NCI-H460 (cell line): ENCODE measurements at regions not wholly inside any gene's neighbourhood (a gene's known extent, or its start where the extent isn't known, plus 50 kb on each side); places are given as distances from the start of the nearest gene placed in this dataset.

Source experiments
- DNase-seq: peaks from one replicate; pipeline ENCODE4 v3.0.0-alpha.2; 2016; ENCODE audit warnings: low read depth; ENCODE audit errors: extremely low read depth
- small RNA-seq, 2 experiments: library from RNA; depleted of rRNA; stranded (forward); fragments of <200 nt; gene quantifications; one replicate each; pipeline ENCODE3, GENCODE V24; 2014

DNA sequence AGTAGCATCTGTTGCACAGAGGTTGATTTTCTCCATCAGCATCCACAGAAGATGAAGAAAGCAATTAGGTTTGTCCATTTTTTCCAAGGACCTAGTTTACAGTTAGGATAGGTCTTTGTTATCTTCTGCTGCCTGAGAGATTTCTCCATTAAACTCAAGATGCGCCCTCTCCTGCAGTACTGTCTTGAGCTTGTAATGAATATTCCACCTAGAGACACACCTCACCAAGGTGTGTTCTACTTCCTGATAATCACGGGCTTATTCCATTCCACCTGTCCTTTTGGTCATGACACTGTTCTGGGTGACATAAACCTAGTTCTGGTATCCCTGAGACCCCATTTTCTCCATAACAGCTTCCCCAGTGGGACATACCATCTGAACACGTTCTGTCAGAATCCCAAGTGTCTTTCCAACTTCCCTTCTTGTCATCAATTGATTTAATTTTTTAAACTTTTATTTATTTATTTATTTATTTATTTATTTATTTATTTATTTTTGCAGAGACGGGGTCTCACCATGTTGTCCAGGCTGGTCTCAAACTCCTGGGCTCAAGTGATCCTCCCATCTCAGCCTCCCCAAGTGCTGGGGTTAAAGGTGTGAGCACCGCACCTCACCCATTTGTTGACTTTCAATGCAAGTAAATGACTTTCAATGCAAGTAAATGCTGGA is 75.6 kb upstream of the HS3ST5 start:
- DNase-seq: no peak

GRCh38 chr6:114407426-114408035 is 64.7 kb upstream of the HS3ST5 start:
- DNase-seq: no peak

- no peak for DNase-seq
Observed at GRCh38 chr6:114404339-114404955, 61.6 kb upstream of the HS3ST5 start.

DNA sequence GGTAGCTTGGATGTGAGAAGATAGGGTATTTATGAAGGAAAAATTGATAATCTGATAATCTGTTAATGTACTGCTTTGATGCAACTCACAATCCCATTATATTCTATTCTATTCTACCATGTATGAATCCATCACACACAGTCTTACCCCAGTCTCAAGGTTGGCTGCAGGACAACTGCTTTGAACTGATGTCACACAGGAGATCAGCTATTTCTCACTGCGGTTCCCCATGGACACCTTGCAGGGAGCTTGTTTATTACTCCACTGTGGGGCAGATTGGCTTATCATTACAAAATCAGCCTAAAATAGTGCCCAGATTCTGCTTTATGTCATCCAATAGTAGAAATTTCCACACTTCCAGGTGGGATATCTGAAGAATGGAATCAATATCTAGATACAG is 61.0 kb upstream of the HS3ST5 start:
- no peak for DNase-seq

GRCh38 chr6:114398481-114398880 is 55.7 kb upstream of the HS3ST5 start:
- no peak for DNase-seq

Small RNA genes lying in the stretch of these regions (small RNA-seq; reads per million reads assigned to genes)
- 0 reads per million in 2 experiments for gene AL606845.1
- gene RNU6-475P: 0 reads per million in 2 experiments
